ENCODE measurements at regions not wholly inside any gene's neighbourhood (a gene's known extent, or its start where the extent isn't known, plus 50 kb on each side); places are given as distances from the start of the nearest gene placed in this dataset.

DNA sequence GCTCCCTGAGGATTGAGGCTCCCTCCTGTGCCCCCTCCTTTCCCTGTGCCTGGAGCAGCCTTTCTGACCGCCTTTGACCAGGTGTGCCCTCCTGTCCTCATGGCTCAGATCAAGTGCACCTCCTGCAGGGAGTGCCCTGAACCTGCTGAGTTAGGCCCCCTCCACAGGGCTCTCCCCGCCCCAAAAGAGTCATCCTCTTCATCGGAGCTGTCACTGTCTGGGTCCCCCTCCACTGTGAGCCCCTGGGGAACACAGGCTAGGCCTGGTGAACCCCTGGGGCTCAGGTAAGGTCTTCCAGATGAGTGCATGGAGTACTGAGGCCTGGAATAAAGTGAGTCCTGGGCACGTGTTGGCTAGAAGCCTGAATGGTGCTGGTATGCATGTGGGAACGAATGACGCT, 173.5 kb downstream of the INHBB start:
- no peak for TF ChIP-seq POLR2A (IDR thresholded peaks at IDR 0.05)
- TF ChIP-seq, protein P1, sequence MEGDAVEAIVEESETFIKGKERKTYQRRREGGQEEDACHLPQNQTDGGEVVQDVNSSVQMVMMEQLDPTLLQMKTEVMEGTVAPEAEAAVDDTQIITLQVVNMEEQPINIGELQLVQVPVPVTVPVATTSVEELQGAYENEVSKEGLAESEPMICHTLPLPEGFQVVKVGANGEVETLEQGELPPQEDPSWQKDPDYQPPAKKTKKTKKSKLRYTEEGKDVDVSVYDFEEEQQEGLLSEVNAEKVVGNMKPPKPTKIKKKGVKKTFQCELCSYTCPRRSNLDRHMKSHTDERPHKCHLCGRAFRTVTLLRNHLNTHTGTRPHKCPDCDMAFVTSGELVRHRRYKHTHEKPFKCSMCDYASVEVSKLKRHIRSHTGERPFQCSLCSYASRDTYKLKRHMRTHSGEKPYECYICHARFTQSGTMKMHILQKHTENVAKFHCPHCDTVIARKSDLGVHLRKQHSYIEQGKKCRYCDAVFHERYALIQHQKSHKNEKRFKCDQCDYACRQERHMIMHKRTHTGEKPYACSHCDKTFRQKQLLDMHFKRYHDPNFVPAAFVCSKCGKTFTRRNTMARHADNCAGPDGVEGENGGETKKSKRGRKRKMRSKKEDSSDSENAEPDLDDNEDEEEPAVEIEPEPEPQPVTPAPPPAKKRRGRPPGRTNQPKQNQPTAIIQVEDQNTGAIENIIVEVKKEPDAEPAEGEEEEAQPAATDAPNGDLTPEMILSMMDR (IDR thresholded peaks at IDR 0.05 in 4 of 5, conservative IDR thresholded peaks at IDR 0.05 in 1 of 5): no peak
